GM18505 (cell line): ENCODE measurements at regions not wholly inside any gene's neighbourhood (a gene's known extent, or its start where the extent isn't known, plus 50 kb on each side); places are given as distances from the start of the nearest gene placed in this dataset.
"Not testable (repeated sequence)": the region's sequence is repeated elsewhere in the genome, so short reads cannot be mapped to it uniquely, and the experiment has no call there.

Experiments used
- ATAC-seq: cut with Tn5 transposase; IDR thresholded peaks from one replicate; pipeline ENCODE4 v1.9.1; 2021; ENCODE audit not compliant: unreplicated experiment
- POLR2A ChIP-seq: IDR thresholded peaks from 4 replicates; pipeline ENCODE4 v1.6.1; 2011; ENCODE audit warnings: borderline replicate concordance; ENCODE audit not compliant: insufficient read depth, insufficient read length; ENCODE audit errors: extremely low read depth

DNA sequence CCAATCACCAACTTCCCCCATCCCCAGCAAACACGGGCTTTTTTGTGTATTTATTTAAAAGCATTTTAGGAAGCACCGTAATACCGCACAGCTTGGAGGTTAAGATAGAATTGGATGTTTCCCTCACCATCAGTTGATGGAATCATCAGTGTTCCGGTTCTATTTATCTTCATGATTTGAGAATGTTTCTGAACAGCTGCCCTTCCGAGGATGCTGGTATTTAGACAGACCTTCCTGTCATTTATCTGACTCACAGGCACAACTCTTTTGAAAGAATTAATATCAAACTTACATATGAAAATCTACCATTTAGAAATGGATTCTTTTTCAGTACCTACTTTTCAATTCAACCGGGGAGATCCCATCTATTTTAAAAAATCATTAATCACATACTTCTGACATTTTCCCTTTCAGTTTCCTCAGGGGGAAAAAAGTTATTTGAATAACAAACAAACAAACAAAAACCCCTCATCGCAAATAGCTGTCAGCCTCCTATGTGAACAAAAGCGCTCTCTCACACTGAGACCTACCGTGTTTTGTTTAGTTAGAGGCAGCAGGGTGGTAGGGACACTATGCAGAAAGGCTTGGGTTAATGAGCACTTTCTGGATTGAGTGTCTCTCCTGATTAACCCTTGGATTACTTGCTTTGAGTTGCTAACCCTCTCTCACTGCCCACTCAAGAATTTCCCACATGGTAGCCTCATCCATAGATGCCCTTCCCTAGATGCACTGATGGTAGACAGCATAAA lies 189.3 kb downstream of the TM9SF2 start:
- no peak for ATAC-seq
- no peak for TF ChIP-seq POLR2A

DNA sequence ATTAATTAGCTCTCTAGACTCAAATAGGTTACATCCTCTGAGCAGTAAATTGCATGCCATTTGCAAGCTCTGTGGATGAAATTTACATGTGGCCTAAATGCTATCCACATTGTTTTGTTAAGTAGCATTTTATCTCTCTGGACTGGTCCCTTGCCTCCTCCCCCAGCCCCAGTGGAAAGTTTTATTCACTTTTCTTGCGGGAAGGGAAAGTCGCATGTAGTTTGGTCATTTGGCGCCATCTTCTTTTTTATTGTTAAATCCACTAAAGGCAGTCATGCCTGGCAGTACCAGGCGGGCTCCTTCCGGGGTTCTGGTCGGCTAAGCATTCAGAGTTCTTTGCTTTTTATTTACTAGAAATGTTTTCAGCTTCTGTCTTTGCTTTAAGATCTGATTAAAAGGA lies 188.7 kb downstream of the TM9SF2 start:
- ATAC-seq, result no peak

DNA sequence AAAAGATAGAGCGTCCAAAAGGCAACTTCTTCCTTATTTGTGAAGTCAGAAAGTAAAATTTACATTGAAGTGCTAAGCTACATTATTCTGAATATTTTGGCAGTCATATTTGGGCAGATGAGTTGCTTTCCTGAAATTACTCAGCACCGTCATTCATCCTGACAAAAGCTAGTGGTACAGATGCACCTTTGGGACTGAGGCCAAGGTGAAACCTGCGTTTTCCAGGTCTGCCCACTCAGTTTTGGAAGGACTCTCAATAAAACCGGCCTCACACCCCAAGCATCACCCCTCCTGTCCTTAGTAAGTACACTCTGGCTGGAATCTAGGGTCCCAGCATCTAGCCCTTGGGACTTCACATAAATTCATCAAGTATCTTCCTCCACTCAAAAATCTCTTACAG lies 187.5 kb downstream of the TM9SF2 start:
- no peak for TF ChIP-seq POLR2A
- ATAC-seq, result no peak

More for the DNA sequence above, 188.7 kb downstream of the TM9SF2 start:
- TF ChIP-seq POLR2A, result no peak

DNA sequence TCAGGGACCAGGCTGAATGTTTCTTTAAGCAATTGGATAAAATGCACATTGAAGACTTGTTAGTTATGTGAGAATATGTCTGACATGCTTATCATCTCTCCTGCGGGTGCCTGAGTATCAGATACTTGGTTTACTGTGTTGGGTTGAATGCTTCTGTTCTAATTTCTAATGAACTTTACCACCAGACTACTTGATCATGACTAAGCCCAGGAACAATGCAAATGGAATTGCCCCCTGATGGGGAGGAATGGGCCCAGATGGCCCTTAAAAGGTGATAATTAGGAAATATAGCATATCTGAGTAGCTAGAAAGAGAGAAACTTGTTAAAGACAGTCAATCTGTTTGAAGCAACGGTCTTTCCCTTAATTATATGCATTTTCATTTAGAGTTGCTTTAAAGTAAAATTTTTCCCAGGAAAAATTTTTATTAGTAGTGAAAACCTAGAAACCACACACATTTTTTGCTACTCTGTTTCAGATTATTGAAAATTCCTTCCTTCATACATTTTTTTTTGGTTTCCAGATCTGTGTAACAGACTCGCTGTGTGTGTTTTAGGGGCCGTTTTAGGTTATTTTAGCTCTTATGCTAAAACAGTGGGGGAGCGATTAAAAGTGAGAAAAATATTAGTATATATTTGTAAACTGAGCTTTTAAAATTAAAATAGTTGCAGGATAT lies 186.6 kb downstream of the TM9SF2 start:
- no peak for ATAC-seq
- no peak for TF ChIP-seq POLR2A

DNA sequence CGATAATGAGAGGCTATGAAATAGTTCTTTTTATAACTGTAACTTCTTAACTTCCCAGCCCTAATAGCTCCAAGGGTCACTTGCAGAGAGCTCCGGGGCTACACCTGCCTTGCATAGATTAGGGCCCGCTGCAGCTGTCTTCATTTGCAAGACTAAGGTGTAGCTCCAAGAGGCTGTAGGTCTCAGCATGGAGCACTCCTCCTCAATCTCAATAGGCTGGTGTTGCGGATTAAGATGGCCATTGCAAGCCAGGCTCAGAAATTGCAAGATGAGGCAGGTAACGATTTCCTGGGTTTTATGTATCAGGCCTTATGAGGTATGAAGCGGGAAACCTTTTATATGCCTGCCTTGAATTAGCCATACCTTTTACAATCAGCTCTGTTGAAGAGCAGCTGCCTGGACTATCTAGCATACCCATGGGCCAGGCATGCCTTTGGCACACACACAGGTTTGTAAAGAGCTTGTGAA lies 185.7 kb downstream of the TM9SF2 start:
- no peak for TF ChIP-seq POLR2A
- no peak for ATAC-seq

DNA sequence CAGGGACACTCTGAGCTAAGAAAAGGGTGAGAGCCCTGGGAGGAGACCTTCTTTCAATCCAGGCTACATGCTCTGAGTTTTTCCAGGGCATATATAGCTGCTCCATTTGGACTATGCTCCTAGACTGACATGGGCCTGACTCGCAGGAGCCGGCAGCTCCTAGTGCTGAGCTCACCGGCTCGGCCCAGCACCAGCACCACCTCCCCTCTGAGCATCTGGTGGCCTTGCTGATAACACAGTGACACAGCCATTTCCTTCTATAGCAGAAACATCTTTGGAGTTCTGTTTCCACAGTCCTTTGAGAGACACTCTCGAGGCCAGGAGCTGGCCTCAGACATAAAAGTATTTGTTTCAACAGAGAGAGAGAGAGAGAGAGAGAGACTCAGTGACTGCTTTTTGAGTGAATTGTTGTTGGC lies 184.9 kb downstream of the TM9SF2 start:
- no peak for ATAC-seq
- no peak for TF ChIP-seq POLR2A

DNA sequence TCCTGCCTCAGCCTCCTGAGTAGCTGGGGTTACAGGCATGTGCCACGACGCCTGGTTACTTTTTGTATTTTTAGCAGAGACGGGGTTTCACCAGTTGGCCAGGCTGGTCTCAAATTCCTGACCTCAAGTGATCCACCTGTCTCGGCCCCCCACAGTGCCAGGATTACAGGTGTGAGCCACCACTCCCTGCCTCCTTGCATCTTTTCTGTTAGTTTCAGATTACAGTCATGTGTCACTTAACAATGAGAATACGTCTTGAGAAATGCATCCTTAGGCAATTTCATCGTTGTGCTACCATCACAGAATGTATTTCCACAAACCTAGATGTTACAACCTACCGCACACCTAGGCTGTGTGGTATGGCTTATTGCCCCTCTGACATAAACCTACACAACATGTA lies 180.4 kb downstream of the TM9SF2 start:
- no peak for ATAC-seq
- no peak for TF ChIP-seq POLR2A

DNA sequence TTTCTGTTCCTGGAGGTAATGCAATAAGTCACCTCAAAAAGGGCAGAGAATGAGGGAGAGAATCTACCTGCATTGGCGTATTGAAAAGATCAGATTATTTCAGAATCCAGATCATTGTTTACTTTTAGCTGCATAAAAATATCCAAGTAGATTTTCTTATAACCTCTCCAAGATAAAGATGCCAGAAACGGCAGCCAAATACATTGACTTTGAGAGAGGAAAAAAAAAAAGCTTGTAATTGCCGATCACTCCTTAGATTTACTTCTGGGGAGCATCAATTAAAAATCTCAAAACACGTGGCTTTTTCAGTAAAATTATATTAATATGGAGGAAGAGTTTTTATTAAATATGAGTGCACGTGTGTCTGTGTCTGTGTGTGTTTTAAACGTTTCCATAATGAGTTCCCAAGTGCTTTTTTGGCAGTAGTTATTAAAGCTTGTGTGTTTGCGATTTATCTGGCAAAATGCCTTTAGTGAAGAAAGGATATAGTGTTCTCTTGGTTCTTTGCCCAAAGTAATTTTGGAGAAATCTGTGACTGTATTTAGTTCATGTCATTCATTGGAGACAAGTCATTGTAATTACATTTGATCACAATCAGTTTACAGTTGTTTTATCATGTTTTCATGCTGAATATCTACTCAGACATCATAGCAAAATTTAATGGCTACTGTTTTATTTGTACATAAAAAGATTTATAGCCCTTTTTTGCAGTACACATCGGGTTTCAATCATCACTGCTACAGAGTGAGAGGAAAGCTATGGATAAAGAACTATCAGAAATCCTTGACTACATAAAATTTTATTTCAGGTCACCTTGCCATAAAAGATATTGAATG lies 176.1 kb downstream of the TM9SF2 start:
- TF ChIP-seq POLR2A, result no peak
- no peak for ATAC-seq

DNA sequence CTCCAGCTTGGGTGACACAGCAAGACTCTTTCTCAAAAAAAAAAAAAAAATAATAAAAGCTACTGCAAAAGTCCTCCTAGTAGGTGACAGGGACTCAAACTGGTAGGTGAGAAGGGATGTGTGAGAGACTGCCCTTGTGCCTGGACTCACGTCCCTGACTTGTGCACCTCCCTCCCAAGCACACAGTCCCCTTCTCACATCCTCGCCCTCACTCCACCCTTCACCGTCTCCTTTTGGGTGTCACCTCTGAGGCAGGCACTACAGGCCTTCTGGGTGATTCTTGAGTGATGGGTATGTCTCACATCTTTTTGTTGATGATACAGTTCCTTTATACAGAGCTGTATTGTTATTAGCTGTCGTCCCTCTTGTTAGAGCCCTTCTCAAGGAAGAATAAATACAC lies 170.5 kb downstream of the TM9SF2 start:
- TF ChIP-seq POLR2A, result no peak

DNA sequence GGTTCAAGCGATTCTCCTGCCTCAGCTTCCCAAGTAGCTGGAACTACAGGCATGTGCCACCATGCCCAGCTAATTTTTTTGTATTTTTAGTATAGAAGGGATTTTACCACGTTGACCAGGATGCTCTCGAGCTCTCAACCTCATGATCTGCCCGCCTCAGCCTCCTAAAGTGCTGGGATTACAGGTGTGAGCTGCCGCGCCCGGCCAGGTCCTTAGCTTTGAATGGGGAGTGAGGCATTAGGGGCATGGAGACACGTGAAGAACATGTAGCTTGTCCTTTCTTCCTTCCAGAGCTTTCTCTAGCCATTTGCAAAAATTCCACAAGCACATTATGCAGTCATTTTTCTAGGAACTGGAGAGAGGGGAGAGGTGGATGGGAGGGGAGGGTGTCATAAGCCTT lies 167.8 kb downstream of the TM9SF2 start:
- ATAC-seq, result not testable (repeated sequence)

More for the DNA sequence above, 170.5 kb downstream of the TM9SF2 start:
- ATAC-seq, result no peak

DNA sequence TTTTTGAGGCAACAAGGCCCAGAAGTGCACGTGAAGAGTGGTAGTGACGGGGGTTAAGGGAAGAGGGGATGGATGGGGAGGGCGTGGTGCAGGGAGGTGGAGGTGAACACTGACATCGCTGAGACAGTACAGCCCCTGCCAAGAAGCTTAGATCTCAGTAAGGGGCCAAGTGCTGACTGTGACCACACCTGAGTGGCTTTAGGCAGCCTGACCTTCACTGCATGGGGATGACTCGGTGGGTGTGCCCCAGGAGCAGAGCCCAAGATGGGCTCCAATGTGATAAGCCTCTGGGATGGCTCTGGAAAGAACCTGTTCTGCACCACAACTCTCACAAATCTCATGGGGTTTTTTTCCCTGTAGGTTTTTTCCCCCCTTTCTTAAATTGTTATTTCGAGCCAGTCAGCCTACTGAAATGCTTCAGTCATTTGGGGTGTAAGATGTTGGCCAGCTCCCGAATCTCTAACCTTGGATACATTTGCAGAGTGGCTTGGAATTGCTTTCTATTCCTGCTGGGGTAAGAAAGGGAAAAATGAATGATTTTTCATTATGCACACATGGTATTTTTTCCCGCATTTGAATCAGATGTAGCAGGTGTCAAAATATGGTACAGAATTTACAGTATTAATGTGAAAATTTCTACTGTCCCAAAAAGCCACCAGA lies 165.0 kb downstream of the TM9SF2 start:
- TF ChIP-seq POLR2A, result no peak
- ATAC-seq, result no peak

DNA sequence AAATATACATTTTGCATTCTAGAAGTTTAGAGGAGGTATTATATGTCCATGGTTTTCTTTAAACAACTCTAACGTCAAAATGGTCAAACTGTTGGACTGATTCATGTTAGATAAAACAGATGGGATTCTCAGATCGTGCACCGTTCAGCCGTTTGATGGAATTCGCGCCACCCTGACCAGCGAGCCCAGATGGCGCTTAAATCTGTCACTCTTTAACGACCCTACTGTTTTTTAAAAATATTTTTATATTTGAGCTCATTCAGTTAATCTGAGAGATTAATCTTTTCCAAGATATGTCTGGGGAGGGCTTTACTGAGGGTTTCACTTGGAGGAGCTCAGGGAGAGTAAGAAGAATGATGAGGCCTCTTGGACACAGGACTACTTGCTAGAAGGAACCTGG lies 164.4 kb downstream of the TM9SF2 start:
- ATAC-seq, result no peak
- no peak for TF ChIP-seq POLR2A

DNA sequence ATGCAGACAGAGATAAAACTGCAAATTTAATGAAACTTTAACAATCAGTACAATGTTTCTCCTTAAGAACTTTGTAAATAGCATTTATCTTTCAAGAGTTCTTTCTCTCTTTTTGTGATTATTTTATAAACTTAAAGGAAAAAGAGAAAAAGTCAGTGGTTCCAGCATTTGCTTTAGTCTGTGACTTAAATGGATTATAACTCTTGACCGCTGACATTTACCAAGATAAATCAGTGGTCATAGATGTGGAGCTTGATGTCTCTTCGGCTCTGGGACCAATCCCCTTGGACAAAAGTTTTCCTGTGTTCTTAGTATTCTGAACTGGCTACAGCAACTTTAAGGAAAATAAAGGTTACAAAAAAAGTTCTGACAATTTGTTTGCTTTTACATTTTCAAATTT lies 162.6 kb downstream of the TM9SF2 start:
- ATAC-seq, result no peak
- TF ChIP-seq POLR2A, result no peak
